IMR-90 (cell line): ENCODE measurements at regions not wholly inside any gene's neighbourhood (a gene's known extent, or its start where the extent isn't known, plus 50 kb on each side); places are given as distances from the start of the nearest gene placed in this dataset.

ENCODE experiments used
- ATAC-seq: fragments of 200-7000 bp; cut with Tn5 transposase; 2 replicates; pipeline ENCODE4 v1.9.1; 2020; ENCODE audit warnings: low read depth, mild to moderate bottlenecking, moderate library complexity
- BruUV-seq: library from RNA; stranded (reverse); fragments of 400-500 nt; replicated peaks from 2 replicates; lab custom pipeline; 2021; lab: Mats Ljungman, UMichigan
- CTCF ChIA-PET: fragments of 300-600 bp; formaldehyde crosslinking; extraction: SDS; loops from one replicate; lab custom pipeline; 2021; ENCODE audit warnings: antibody characterized with exemption; lab: Yijun Ruan, JAX
- POLR2A ChIA-PET: fragments of 300-600 bp; sonication (Branson Sonifier 250); formaldehyde crosslinking; loops from one replicate; lab custom pipeline; 2022; ENCODE audit warnings: antibody characterized with exemption; ENCODE audit not compliant: unreplicated experiment; lab: Charles Lee
- DNase-seq: peaks from one replicate; pipeline ENCODE4 v3.0.0; 2013
- H2AFZ ChIP-seq: replicated peaks from 2 replicates; pipeline ENCODE3; 2013; ENCODE audit warnings: low read length, mild to moderate bottlenecking; ENCODE audit not compliant: poor library complexity
- H2AK5ac ChIP-seq: 2 replicates; pipeline ENCODE4 v1.6.1; 2013; ENCODE audit warnings: low read depth, low read length, inconsistent platforms
- H2AK9ac ChIP-seq: replicated peaks from 2 replicates; pipeline ENCODE3; 2013; ENCODE audit warnings: mild to moderate bottlenecking, low read depth, low read length, moderate library complexity; ENCODE audit not compliant: poor library complexity
- H2BK120ac ChIP-seq: 2 replicates; pipeline ENCODE4 v1.6.1; 2013; ENCODE audit warnings: low read depth, low read length, inconsistent platforms
- H2BK15ac ChIP-seq: 3 replicates; pipeline ENCODE4 v1.6.1; 2013; ENCODE audit warnings: low read depth, low read length, inconsistent platforms
- H2BK20ac ChIP-seq: 2 replicates; pipeline ENCODE4 v1.6.1; 2013; ENCODE audit warnings: low read depth, mild to moderate bottlenecking, inconsistent platforms, low read length, moderate library complexity
- H2BK5ac ChIP-seq: 2 replicates; pipeline ENCODE4 v1.6.1; 2013; ENCODE audit warnings: mild to moderate bottlenecking, low read depth, low read length, inconsistent platforms; ENCODE audit not compliant: poor library complexity, severe bottlenecking
- H3K14ac ChIP-seq: replicated peaks from 2 replicates; pipeline ENCODE4 v1.6.1; 2013; ENCODE audit warnings: low read depth, low read length, inconsistent platforms
- H3K18ac ChIP-seq: 2 replicates; pipeline ENCODE4 v1.6.1; 2013; ENCODE audit warnings: low read depth, low read length, control low read depth
- H3K23ac ChIP-seq: 2 replicates; pipeline ENCODE4 v1.6.1; 2013; ENCODE audit warnings: low read depth, low read length, inconsistent platforms
- H3K27ac ChIP-seq: 2 replicates; pipeline ENCODE4 v1.5.1; 2013; ENCODE audit warnings: mild to moderate bottlenecking, control low read depth, low read length; ENCODE audit not compliant: insufficient read depth
- H3K27me3 ChIP-seq: 2 replicates; pipeline ENCODE4 v1.6.1; 2013; ENCODE audit warnings: low read length; ENCODE audit not compliant: control insufficient read depth, insufficient read depth
- H3K36me3 ChIP-seq: 2 replicates; pipeline ENCODE4 v1.6.1; 2013; ENCODE audit warnings: low read length, mixed read lengths; ENCODE audit not compliant: control insufficient read depth, insufficient read depth
- H3K4ac ChIP-seq: 2 replicates; pipeline ENCODE4 v1.6.1; 2013; ENCODE audit warnings: low read depth, low read length, inconsistent platforms
- H3K4me1 ChIP-seq: 2 replicates; pipeline ENCODE4 v1.6.1; 2013; ENCODE audit warnings: low read length, mixed read lengths; ENCODE audit not compliant: control insufficient read depth, insufficient read depth
- H3K4me2 ChIP-seq: 2 replicates; pipeline ENCODE4 v1.6.1; 2013; ENCODE audit warnings: low read depth, mild to moderate bottlenecking, control low read depth, low read length, moderate library complexity
- H3K4me3 ChIP-seq: 2 replicates; pipeline ENCODE4 v1.5.1; 2013; ENCODE audit warnings: low read depth, mild to moderate bottlenecking, control low read depth, low read length, moderate library complexity; ENCODE audit not compliant: insufficient read depth
- H3K56ac ChIP-seq: 2 replicates; pipeline ENCODE4 v1.6.1; 2013; ENCODE audit warnings: low read length, inconsistent platforms; ENCODE audit not compliant: insufficient read depth; ENCODE audit errors: extremely low read depth
- H3K79me1 ChIP-seq, 2 experiments: 2 replicates each; pipeline ENCODE4 v1.6.1; 2013; ENCODE audit warnings: low read length in 2 of 2, inconsistent platforms in 1 of 2, low read depth in 1 of 2
- H3K9ac ChIP-seq: 2 replicates; pipeline ENCODE4 v1.6.1; 2013; ENCODE audit warnings: low read depth, low read length, control low read depth
- H3K9me1 ChIP-seq: 2 replicates; pipeline ENCODE4 v1.6.1; 2013; ENCODE audit warnings: low read length, inconsistent platforms; ENCODE audit not compliant: insufficient read depth
- H3K9me3 ChIP-seq: 2 replicates; pipeline ENCODE4 v1.6.1; 2013; ENCODE audit warnings: low read length; ENCODE audit not compliant: control insufficient read depth, insufficient read depth
- H4K20me1 ChIP-seq: 2 replicates; pipeline ENCODE4 v1.6.1; 2013; ENCODE audit warnings: low read length, inconsistent platforms; ENCODE audit not compliant: insufficient read depth
- H4K5ac ChIP-seq: 2 replicates; pipeline ENCODE4 v1.6.1; 2013; ENCODE audit warnings: mild to moderate bottlenecking, low read depth, low read length, control low read depth
- H4K8ac ChIP-seq, 2 experiments: 2 replicates each; pipeline ENCODE4 v1.6.1; 2013; ENCODE audit warnings: low read depth in 2 of 2, low read length in 2 of 2, control low read depth in 1 of 2, inconsistent platforms in 1 of 2
- H4K91ac ChIP-seq: 2 replicates; pipeline ENCODE4 v1.6.1; 2013; ENCODE audit warnings: low read depth, low read length, inconsistent platforms; ENCODE audit not compliant: insufficient read depth
- CEBPB ChIP-seq: IDR thresholded peaks from 2 replicates; pipeline ENCODE4 v1.6.1; 2012; ENCODE audit warnings: low read depth, low read length, improper control_type of control experiment
- CHD1 ChIP-seq: IDR thresholded peaks from 2 replicates; pipeline ENCODE4 v1.6.1; 2012; ENCODE audit warnings: low read depth, low read length, improper control_type of control experiment
- CTCF ChIP-seq: conservative IDR thresholded peaks from 2 replicates; pipeline ENCODE4 v1.5.1; 2012; ENCODE audit warnings: mild to moderate bottlenecking, low read depth, low read length, improper control_type of control experiment
- ELK1 ChIP-seq: fragments of 150-350 bp; IDR thresholded peaks from 2 replicates; pipeline ENCODE4 v1.6.1; 2016; ENCODE audit warnings: low read depth, mild to moderate bottlenecking, low read length, moderate library complexity, borderline replicate concordance
- FOS ChIP-seq: fragments of 150-350 bp; IDR thresholded peaks from 2 replicates; pipeline ENCODE4 v1.6.1; 2016; ENCODE audit warnings: low read depth, low read length
- MAFK ChIP-seq: IDR thresholded peaks from 2 replicates; pipeline ENCODE4 v1.6.1; 2012; ENCODE audit warnings: low read depth, low read length, improper control_type of control experiment
- MXI1 ChIP-seq: IDR thresholded peaks from 2 replicates; pipeline ENCODE4 v1.6.1; 2012; ENCODE audit warnings: low read depth, mild to moderate bottlenecking, low read length, moderate library complexity, borderline replicate concordance
- NFE2L2 ChIP-seq: fragments of 150-350 bp; IDR thresholded peaks from 2 replicates; pipeline ENCODE4 v1.6.1; 2016; ENCODE audit warnings: low read depth, mild to moderate bottlenecking, low read length
- POLR2A ChIP-seq: IDR thresholded peaks from 2 replicates; pipeline ENCODE4 v1.6.1; 2012; ENCODE audit warnings: mild to moderate bottlenecking, low read depth, low read length
- RAD21 ChIP-seq: IDR thresholded peaks from 2 replicates; pipeline ENCODE4 v1.6.1; 2012; ENCODE audit warnings: low read length, improper control_type of control experiment
- RCOR1 ChIP-seq: IDR thresholded peaks from 2 replicates; pipeline ENCODE4 v1.6.1; 2012; ENCODE audit warnings: mild to moderate bottlenecking, low read length, improper control_type of control experiment; ENCODE audit not compliant: insufficient replicate concordance
- RFX5 ChIP-seq: IDR thresholded peaks from 2 replicates; pipeline ENCODE4 v1.8.0; 2012; ENCODE audit warnings: low read depth, mild to moderate bottlenecking, low read length, moderate library complexity
- SMC3 ChIP-seq: fragments of 150-350 bp; IDR thresholded peaks from 2 replicates; pipeline ENCODE4 v1.6.1; 2016; ENCODE audit warnings: low read depth, mild to moderate bottlenecking, antibody characterized with exemption, low read length, moderate library complexity
- USF2 ChIP-seq: fragments of 150-350 bp; IDR thresholded peaks from 2 replicates; pipeline ENCODE4 v1.6.1; 2017; ENCODE audit warnings: mild to moderate bottlenecking, antibody characterized with exemption, low read length, low read depth
- WGBS, 2 experiments: methylation state at CpG; one replicate each; pipeline versions ENCODE4 v1.1.5 to v1.1.7; 2013; ENCODE audit warnings: missing lambda C conversion rate in 2 of 2; ENCODE audit not compliant: insufficient read length in 1 of 2; ENCODE audit errors: extremely low coverage in 2 of 2; 5-methylcytosine and 5-hydroxymethylcytosine counted together
- dilution Hi-C: fragments of 300-500 bp; cut with HindIII; formaldehyde crosslinking; loops from one replicate; pipeline ENCODE4 v1.14.3; 2018; ENCODE audit warnings: low sequenced_read_pairs; ENCODE audit not compliant: unreplicated experiment
- in situ Hi-C: fragments of 300-500 bp; cut with MboI; formaldehyde crosslinking; loops from 3 replicates; pipeline ENCODE4 v1.14.3; 2019; ENCODE audit warnings: low sequenced_read_pairs, inconsistent platforms, mixed read lengths
- intact Hi-C: fragments of 100-400 bp; cut with micrococcal nuclease; formaldehyde crosslinking; loops from 2 replicates; pipeline ENCODE4 v1.10.0; 2022

GRCh38 chr1:47709019-47709871, 271.4 kb downstream of the FOXD2 start:
- no peak overlapping the region for H3K9ac ChIP-seq
- no peak overlapping the region for H2BK5ac ChIP-seq
- no peak overlapping the region for H4K91ac ChIP-seq
- no peak overlapping the region for H3K14ac ChIP-seq
- no peak overlapping the region for H3K56ac ChIP-seq
- H3K27me3 ChIP-seq, result peaks cover 57% of the 10 kb centered on the region
- 1% methylated on average over 51 of the region's 82 CpGs; no CpG with 5 or more reads in 1 of the 2 experiments for WGBS, 2 experiments
- CTCF ChIA-PET, result interaction anchor here (0.5 to 3.0 kb wide), 6 partner anchors 8 to 321 kb away, joined by 3 to 15 read pairs (median 4); partner anchors contain the start of gene FOXD2
- dilution Hi-C loops (no loop called here), in situ Hi-C loops (loop anchor here (5.0 kb wide), 1 partner anchor 262 kb away; no protein-coding TSS in a partner anchor), intact Hi-C loops (no loop called here)
- no peak overlapping the region for H2BK15ac ChIP-seq
- no peak overlapping the region for H4K8ac ChIP-seq
- H2AFZ ChIP-seq, result peak overlapping the region; percentile 84
- DNase-seq (no peak), ATAC-seq (peak; percentile 40)
- H2AK5ac ChIP-seq, result no peak overlapping the region
- H3K4me3 ChIP-seq, result peak overlapping the region; percentile 5; the same call in 1 of the 2 replicates
- no peak overlapping the region for H3K27ac ChIP-seq
- no peak overlapping the region for H3K18ac ChIP-seq
- peak overlapping the region; percentile 46; the same call in 1 of the 2 replicates for H3K4me2 ChIP-seq
- no peak overlapping the region for H4K5ac ChIP-seq
- no peaks in the 10 kb centered on the region for H3K9me3 ChIP-seq
- H2BK20ac ChIP-seq, result no peak overlapping the region
- no peak overlapping the region for H2BK120ac ChIP-seq
- H3K23ac ChIP-seq, result no peak overlapping the region
- no peaks in the 10 kb centered on the region for H3K9me1 ChIP-seq
- POLR2A ChIA-PET, result no interaction called here
- H3K79me1 ChIP-seq, result no peaks in the 10 kb centered on the region
- no peaks in the 10 kb centered on the region for H3K36me3 ChIP-seq
- no peaks in the 10 kb centered on the region for H4K20me1 ChIP-seq
- H3K4me1 ChIP-seq, result no peaks in the 10 kb centered on the region; the same call in 1 of the 2 replicates
- no peak overlapping the region for H3K4ac ChIP-seq
- no TSS peak for BruUV-seq
- no peak overlapping the region for H2AK9ac ChIP-seq
- TF ChIP-seq RCOR1 (no peak), NFE2L2 (no peak), POLR2A (no peak), MAFK (no peak), RAD21 (no peak), CTCF (no peak; the same call in 1 of the 2 replicates), ELK1 (no peak), USF2 (no peak), FOS (no peak), CHD1 (no peak), CEBPB (no peak), RFX5 (no peak), MXI1 (no peak), SMC3 (no peak)
